IPS-NIHi7 (cell line): ENCODE measurements at regions not wholly inside any gene's neighbourhood (a gene's known extent, or its start where the extent isn't known, plus 50 kb on each side); places are given as distances from the start of the nearest gene placed in this dataset.
"Not testable (repeated sequence)": the region's sequence is repeated elsewhere in the genome, so short reads cannot be mapped to it uniquely, and the experiment has no call there.

Experiments
- DNase-seq: peaks from one replicate; pipeline ENCODE4 v3.0.0; 2012; ENCODE audit warnings: mixed read lengths; ENCODE audit errors: extremely low spot score

DNA sequence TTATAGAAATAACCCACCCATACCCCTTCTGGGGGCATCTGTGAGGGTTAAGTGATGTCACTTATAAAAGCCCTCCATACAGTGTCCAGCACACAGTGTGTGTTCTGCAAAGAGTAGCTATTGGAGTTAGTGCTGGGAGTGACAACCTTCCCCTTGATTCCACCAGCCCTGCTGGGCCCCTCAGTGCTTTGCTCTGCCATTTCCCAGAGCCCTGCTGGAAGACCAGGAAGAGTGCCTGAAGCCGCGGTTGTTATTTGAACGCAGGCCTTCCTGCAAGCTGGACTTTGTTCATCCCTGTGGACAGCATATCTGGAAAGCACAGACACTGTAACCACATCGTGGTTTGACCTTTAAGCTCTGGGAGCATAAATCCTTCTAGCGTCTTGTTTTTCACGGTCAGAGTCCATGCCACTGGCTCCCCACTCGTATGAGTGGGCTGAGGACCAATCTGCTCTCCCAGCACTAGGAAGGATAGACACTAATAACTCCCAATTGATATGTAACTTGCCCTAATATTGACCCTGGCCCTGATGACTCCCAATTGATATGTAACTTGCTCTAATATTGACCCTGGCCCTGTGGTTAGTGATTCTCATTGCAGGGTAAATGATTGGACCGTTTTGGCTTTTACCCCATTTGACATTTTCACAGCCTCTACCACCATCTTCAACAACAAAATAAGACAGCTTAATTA, 297.1 kb upstream of the MAF start:
- no peak for DNase-seq

DNA sequence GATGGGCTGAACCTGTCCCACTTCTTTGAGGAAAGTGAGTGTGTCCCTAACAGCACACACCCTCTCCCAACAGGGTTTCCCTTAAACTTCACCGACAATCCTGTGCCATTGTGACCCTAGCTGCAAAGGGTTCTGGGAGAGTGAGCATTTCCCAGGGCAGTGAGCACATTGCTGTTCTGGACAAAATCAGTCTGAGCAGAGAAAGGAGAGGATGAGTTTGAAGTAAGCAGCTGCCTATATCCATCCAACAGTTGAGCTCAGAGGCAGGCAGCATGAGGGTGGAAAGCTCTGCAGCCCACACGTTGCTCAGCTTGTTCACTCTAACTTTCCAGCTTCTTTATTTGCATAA, 296.5 kb upstream of the MAF start:
- DNase-seq: no peak

DNA sequence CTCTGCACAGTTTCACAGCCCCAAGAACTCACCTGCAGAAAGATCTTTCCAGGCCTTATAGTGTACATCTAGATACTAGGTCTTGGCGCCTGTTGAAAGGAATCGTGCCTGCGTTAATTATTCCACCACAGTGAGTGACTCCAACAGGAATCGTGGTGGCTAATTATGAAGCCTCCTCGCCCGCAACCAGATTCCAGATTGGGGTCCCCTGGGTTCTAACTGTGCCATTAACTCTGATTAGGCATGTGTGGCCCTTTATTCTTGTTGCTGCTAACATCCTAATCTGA, 295.3 kb upstream of the MAF start:
- no peak for DNase-seq

DNA sequence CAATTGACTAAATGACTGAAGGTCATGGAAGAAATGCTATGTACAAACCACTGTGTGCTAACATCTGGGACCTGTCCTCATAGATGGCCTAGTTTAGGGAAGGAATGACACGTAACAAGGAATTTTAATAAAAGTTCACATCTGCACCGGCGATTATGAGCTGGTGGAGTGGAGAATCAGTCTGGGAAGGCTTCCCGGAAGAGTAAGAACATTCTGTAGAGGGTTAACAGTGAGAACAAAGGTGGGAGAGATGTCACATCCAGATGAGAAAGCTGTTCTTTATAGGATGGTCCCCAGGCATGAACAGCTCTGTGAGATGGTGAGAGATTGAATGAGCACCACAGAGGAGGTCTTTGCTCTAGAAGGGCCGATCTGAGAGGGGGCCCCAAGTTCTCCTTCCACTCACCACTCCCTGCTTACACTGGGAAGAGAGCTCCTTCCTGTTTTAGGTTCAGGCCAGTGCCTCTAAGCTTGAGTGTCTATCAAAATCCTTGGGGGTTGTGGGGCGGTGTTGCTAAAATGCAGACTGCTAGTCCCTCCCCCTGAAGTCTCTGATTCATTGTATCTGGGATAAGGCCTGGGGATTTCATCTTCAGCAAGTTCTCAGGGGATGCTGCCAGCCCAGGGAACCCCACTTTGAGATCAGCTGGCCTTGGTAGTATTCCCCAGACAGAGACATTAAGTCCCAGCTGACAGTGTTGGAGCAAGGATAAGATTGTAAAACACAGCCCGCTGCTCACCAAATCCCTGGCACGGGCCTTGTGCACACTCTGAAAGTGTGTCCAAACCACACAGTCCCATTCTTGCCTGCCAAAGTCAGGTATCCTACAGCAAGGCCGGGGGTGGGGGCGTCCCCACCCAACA, 294.7 kb upstream of the MAF start:
- DNase-seq: no peak

DNA sequence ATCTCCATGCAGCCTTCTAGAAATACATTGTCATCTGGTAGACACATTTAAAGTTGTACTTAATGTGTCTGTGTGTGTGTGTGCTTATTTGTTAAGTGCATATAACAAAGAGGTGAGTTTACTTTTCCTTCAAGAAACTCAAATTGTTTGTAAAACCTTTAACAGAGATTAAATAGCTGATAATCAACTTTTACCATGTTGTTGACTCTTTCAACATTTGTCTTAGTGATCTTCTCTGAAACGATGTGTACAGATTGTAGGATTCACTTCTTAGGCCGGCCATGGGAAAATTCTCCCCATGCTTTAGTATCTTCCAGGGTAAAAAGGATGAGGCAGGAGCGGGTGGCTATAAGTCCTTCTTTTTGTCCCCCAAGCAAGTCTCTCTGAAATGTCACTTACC, 292.9 kb upstream of the MAF start:
- DNase-seq: no peak

DNA sequence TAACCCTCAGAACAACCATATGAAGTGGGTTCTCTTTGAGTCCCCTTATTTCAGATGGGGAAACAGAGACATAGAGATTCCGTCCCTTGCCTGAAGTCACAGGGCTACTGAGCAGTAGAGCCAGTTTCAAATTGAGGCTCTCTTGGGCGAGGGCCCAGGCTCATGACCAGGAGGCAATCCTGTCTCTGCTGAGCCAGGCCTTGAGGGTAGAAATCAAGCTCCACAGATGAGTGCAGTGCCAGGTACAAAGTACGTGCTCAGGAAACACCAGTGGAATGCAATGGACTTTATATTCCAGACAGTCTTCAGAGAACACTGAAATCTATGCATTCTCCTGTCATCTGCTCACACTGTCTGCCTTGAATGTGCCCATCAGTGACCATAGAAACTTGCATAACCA, 291.7 kb upstream of the MAF start:
- DNase-seq: no peak

DNA sequence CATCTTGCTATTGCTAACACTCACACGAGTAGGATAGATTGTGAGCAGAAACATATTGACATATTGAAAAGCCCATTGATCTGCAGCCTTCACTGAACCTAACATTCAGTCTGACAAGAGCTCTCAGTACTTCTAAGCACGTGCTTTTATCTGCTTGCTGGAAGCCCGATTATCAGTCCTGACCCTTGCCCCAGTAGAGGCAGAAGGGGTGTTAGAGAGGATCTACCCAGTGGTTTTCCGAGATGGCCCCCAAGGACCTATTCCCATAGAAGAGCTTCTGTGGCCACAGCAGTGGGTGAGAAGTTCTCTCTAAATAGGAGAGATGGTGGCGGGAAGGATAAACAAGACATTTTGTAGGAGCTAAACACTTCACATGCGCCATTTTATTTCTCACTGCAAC, 290.9 kb upstream of the MAF start:
- no peak for DNase-seq

DNA sequence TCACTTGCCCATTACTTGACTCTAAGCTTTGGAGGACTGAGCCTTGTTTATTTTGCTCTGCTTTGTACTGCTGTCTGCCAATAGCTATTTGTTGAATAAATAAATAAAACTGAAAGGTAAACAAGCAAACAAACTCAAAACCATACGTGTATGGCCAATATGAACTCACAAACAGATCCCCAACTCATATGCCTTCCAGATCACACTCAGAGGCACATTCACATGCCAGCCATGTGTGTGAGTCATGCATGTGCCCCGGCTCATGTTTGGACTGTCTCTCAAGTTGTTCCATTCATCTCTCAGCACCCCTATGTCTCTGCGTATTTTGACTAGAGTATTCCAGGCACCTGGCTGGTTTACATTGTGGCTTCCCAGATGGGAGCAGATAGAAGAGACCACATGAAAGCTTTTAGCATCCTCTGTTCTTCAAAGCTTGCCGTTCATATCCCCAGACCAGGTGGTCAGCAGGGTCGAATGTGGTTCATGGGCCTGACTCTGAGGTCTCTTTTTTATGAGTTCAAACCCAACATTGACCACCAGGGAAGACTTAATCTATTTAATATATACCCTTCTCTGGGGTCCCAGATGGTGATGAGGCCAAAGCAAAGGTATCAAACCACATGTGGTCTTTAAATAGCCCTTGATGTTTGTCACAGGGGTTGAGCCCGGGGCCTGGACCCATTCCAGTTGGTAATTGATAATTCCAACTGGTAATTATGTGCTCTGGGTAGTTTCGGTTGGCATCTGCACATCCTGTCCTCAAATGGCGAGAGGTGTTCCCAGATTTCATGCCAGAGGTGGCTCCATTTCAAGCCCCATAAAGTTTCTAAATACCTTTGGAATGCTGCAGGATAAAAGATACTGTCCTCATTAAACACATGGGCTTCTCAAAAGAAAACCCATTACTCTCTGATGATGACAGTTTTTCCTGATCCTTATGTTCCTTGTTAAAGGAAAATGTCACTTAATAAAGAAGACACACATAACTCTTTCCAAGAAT, 287.3 kb upstream of the MAF start:
- DNase-seq: no peak

DNA sequence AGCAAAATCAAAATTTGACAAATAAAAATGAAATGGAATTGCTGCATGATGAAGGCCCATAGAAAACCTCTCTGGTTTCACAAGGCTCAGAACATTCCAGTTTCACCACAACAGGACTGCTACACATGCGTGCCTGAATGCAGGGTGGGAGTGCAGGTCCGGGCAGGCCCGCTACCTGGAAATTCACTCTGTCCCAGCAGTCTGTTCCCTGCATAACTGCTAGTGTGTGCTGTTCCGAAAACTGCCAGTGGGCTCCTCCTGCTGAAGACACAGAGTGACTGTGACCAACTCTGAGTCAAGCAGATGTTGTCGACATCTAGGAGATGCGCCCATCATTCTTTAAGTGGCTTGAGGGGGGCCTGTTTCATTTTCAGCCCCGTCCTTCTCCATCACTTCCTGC, 284.8 kb upstream of the MAF start:
- no peak for DNase-seq

DNA sequence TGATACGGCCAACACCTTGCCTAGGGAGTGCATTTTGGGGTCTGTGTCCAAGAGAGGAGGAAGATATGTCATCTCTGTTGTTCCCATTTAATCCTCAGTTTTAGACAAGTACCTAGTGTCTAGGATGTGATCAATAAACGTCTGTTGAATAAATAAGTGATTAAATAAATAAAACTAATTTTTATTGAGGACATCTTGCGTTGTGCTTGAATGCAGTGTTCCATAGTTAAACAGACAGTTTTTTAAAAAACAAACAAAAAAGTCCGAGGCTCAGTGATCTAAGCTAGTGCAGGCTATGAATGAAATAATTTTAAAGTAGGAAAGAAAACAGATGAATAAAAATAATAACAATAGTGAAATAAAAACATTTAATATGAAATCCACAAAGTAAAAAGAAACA, 283.0 kb upstream of the MAF start:
- no peak for DNase-seq

DNA sequence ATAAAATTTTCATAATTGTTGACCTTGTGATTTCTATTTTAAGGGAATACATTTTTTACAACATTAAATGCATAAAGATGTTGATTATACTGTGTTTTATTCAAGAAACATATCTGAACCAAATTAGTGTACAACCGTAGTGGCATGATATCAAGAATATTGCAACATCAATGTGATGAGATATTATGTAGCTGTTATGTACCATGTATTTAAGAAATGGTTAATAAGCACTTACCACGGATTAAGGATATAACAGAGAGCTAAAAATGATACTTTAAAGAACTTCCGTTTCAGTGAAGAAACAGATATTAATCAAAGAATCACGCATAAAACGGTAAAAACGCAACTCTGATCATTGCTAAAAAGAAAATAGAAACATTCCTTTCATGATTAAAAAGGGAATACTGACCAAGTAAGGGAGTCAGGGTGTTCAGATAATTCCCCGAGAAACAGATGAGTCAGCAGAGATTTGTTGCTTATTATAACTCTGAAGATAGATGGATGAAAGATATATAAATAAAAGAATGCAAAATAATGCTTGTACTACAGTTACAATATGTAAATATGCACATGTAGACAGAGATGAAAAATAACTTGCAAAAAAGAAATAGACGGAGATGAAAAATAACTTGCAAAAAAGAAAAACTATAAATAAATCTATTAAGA, 281.9 kb upstream of the MAF start:
- no peak for DNase-seq

DNA sequence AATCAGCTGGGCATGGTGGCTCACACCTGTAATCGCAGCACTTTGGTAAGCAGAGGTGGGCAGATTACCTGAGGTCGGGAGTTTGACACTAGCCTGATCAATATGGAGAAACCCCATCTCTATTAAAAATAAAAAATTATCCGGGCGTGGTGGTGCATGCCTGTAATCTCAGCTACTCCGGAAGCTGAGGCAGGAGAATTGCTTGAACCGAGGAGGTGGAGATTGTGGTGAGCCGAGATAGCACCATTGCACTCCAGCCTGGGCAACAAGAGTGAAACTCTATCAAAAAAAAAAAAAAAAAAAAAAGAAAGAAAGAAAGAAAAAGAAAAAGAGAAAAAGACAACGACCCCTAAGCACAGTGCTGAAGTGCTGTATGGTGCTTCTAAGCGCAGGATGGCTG, 280.6 kb upstream of the MAF start:
- not testable (repeated sequence) for DNase-seq

DNA sequence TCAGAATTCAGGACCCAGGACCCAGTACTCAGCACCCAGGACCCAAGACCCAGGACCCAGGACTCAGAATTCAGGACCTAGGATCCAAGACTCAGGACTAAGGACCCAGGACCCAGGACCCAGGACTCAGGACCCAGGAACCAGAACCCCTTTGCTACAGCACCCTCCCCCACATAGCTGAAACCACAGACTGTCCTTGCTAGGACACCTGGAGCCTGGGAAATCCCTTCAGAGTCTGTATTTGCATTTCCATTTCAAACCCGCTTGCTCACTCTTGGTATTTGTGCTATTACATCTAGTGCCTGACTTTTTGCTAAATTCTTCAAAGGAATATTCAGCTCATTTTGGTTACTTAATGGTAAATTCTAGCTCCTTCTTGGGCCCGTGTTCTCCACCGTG, 275.8 kb upstream of the MAF start:
- DNase-seq: no peak

DNA sequence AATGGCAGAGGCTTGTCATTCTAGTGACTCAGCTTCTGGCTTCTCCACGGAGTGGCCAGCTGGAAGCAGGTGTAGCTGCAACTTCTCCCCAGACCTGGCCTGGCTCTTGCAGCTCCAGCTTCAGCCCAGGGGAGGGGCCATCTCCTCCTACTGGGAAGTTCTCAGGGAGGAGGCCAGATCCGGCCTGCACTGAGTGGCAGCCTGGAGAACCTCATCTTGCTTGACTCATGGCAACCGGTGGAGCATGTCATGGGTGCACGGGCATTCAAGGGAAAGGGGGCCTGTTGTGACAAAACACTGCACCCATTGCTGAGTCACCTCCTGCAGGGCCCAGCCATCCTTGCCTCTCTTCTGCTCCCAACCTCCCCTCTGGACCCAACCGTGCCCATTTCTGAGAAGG, 273.9 kb upstream of the MAF start:
- DNase-seq: no peak

DNA sequence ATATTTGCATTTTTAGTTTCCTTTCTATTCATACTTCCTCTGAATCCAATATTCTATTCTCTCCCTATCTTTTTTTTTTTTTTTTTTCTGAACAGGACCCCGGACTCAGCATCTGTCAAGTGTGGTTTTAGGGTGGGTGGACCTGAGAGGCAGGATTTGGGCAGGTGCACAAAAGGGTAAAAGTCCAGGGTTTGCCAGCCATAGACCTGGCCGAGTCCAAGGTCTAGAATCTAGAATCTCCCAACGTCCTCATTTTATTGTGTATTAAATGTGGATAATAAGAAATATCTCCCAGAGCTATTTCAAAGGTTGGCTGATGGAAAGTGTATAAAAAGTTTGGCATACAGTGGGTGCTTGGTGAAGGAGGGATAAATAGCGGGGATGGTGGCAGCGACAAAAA, 273.3 kb upstream of the MAF start:
- no peak for DNase-seq

DNA sequence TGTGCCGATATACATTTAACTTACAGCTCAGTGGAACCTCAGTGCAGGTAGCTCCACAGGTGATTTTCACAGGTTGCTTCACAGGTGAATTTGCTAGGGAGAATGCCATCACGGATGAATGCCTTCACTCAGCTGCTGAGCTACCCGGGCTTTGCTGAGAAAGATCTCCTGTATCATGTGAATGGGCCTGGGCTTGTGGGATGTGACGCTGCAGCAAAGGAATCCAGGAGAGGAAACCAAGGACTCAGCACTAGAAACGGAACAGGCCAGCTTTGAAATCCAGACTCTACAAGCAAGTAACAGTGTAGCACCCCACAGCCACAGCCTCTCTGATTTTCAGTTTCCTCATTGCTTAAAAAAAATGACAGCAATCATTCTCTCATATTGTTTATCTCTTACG, 271.4 kb upstream of the MAF start:
- no peak for DNase-seq

DNA sequence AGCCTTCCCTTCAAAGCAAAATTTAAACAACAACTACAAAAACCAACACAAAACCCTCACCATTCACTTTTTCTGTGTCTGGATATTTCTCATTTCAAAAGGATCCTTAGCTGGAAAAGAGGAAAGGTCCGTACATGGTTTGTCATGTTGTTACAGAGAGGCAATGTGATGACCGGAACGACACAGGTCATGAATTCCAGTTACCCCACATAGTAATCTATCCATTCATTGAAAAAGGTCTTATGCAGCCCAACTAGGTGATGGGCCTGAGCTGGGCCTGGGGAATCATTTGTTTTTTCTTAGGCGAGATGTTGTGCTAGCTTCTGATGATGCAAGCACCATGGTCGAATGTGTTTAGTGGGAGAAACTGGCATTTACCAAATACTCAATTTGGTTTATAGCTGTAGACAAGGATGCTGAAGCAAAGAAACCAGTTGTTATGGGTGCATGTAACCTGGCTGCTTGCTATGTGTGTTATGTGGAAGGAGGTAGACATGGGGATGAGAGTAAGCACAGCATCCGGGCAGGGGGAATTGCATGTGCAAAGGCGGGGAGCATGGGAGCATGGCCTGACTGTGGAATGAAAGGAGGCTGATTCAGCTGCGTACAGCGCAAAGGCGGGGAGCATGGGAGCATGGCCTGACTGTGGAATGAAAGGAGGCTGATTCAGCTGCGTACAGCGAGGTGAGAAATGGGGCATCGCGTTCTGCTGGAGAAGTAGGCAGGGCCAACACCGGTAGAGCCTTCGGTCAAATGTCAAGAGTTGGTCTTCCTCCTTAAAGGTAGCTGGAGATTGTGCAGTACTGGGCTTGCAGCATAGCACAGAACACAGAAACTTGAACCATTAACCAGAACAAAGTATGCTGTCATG, 269.7 kb upstream of the MAF start:
- no peak for DNase-seq

DNA sequence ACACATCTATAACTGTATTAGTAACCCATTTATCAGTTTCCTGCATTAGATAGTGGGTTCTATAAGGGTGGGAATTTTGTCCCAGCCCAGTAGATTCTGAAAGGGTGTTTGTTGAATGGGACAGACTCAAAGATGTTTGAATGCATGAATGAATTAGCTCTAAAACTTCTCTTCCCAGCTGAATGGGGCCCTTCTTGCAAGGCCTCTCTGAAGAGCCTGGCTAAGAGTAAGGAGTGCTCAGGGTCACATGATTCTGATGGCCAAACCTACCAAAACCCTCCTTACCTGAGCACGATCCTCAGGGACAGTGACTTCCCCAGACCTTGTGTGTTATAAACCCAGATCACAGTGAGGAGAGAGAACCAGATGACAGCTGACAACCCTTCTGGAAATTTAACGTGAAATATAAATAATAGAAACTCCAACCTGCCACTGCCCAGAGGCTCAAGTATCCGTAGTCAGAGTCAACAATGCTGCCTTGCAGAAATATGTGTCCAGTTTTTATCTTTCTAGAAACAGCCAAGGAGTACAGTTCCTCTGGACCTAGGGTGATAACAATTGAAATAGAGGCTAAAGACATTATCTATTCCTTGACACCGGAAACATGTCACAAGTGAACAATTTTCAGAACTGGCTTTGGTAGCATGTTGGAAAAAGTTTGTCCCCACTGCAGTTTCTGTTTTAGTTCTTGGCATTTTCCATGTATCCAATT, 268.9 kb upstream of the MAF start:
- DNase-seq: no peak

DNA sequence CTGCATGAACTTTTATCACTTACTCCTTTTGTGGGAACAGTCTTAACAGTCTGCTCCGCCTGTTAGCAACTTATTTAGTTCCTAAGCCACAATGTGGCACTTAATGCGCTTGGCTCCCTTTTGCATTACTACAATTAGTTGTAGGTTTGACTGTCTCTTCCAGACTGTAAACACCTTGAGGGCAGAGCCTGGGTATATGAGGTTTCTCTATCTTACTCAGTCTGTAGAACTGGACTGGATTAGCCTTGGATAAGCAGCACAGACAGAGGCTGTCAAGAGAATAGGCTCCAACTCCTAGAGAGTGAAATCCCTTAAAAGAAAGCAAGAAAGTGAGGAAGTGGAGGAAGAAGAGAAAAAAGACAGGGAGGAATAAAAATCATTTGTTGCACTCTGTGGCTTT, 268.3 kb upstream of the MAF start:
- DNase-seq: no peak

DNA sequence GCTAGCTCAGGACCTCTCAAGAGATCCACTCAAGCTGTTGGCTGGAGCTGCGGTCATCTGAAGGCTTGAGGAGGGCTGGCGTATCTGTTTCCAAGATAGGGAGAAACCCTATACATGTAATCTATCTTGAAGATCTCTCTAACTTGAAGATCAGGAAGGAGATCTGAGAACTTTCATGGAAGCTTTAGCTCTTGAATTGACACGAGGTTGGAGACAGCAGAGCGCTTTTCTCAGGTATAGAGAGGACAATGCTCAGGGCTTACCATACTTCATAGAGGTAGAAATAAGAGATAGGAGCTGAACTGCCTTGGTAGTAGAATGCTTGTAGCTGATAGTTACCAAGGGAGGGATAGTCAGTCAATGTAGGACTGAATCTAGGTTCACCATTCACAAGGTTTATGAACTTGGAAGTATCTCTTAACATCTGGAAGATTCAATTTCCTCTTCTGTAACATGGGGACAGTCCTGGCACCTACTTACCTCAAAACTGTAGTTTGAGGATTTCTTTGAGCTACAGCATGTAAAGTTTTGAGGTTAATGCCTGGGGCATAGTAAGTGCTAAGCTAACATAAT, 267.0 kb upstream of the MAF start:
- no peak for DNase-seq
